HPDE6-E6E7 (cell line): ENCODE measurements at regions not wholly inside any gene's neighbourhood (a gene's known extent, or its start where the extent isn't known, plus 50 kb on each side); places are given as distances from the start of the nearest gene placed in this dataset.
A peak's percentile ranks its signal among the peaks of the same experiment; 100 is the strongest.

Experiments used
- DNase-seq: peaks from one replicate; pipeline ENCODE4 v3.0.0; 2011; ENCODE audit warnings: missing footprints; ENCODE audit errors: extremely low spot score

DNA sequence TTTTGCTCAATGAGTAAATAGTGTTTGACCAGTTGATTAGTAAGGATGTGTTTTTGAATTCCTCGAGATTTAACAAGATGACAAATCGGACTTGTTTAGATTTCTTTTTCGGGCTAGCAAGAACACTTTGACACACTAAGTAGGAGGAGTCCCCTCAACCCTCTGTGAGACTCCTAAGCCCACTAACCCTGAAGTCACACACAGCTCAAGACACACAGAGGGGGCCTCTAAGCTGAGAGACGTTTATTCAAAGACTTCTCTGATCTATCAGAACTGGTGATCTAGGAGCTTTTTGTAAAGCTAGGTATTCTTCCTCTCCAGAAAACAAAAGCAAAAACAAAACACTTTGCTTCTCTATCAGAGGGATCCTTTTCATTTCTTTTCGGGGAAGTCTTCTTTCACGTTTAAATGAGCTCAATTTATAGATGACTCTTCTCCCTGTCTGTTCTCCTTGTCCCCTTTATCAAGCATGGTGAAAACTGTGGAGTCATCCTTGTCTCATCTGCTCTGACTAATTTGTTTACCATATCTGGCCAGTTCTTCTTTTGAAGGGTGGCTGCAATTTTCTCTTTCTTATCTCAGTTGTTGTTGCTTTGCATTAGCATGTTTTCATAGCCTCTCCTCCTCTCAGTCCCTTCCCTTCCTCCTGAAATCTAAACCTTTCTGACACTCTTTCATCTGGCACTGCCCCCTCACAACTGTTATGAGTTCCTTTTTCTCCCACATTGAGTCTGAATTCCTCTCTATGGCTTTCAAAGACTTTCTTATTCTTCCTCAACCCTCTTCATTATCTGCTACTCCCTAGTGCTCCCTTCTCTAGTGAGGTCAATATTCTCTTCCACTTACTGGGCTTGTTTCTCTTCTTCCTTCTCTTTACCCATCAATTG is 68.5 kb upstream of the RAI14 start:
- DNase-seq, result peak; percentile 43

DNA sequence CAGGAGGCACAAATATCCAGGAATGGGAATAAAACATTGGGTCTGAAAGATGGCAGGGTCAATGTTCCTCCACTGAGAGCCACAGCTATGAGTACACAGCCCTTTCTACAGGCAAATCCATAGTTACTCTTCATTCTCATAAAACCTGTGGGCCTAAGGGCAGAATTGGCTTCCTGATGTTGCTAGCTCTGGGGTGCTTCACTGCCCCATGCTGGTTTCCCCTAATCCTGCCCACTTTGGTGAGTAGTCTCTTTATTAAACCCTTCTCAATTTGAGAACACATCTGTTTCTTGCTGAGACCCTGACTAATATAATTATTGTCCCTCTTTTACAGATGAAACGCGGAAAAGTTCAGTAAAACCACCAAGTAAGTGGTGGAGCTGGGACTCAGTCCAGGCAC is 66.3 kb upstream of the RAI14 start:
- DNase-seq, result no peak

DNA sequence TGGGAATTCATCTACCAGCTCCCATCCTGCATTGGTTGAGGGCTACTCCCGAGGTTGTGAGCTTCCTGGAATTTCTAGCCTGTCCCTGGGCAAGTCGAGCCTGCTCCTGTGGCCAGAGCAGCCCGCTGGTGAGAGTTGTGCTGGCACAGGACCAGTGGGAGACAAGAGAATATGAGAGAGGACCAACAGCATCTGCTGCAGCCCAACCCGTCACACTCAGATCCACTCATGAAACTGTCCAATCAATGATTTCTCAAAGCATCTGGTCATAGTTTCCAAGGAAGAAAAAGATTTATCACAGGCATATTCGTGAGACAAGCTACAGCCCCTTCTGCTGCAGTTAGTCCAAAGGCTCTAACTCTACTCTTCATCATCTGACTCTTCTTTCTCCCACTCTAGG is 64.4 kb upstream of the RAI14 start:
- DNase-seq, result no peak

DNA sequence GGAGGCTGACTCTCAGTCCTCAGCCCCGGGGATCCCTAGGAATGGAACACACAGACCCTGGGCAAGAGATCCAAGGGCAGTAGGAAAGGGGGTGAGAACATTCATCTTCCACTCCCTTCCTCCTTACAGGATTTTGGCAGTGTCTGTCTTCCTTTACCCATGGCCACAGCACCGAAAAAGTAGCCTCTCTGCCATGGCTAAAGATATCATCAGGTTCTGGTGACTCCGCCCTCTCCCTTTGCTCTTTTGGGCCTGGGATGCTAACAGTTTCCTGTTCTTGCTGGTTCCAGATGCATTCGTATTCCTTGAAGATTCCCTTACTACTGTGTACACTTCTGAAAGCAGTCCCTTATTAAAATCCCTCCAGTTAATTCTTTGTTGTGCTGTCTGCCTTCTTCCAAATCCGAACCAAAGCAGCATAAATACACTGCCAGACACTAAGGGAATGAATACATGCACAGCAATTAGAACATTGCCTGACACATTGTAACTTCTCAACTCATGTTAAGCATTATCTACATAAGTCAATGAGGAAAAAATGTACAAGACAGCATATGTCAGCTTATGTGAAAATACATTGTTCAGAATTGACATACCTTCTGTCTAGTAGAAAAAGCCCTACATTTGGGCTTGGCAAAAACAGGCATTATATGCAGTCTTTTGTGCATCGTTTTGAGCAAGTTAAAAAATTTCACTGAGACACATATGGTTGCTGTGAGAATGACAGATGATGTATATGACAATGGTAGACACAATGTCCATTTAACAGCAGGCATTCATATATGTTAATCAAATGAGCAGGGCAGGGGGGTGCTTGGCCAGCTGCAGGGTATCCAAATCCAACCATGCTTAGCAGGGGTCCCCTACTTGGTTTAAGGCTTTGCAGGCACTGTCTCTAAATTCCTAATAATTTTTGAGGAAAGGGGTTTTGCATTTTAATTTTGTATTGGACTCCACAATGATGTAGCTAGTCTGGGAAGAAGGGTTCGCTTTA is 58.8 kb upstream of the RAI14 start:
- no peak for DNase-seq

DNA sequence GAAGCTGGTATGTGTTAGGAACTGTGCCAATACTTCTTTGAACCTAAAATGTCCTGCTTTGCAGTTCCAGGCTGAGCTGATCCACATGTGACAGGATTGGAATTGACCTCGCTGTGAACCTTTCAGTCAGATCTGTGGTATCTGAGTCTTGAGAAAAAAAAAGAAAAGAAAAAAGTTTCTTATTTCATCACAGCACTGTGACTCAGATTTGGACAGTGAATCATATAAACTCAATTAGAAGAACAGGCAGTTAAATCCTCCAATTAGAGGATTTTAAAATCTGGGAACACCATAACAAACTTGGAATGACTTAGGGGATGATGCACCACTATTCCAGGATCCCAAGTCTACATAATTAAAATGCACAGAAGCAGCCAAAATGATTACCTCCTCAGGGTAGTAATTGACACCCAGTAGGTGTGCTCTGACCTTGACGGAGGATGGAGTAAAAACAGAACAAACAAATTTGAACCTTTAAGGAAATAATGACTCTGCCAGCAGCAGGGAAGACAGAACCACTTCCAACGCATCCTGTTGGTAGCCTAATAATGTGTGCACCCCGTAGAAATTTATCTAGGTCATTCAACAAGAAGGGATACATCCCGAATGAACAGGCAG is 57.8 kb upstream of the RAI14 start:
- DNase-seq, result peak; percentile 83

DNA sequence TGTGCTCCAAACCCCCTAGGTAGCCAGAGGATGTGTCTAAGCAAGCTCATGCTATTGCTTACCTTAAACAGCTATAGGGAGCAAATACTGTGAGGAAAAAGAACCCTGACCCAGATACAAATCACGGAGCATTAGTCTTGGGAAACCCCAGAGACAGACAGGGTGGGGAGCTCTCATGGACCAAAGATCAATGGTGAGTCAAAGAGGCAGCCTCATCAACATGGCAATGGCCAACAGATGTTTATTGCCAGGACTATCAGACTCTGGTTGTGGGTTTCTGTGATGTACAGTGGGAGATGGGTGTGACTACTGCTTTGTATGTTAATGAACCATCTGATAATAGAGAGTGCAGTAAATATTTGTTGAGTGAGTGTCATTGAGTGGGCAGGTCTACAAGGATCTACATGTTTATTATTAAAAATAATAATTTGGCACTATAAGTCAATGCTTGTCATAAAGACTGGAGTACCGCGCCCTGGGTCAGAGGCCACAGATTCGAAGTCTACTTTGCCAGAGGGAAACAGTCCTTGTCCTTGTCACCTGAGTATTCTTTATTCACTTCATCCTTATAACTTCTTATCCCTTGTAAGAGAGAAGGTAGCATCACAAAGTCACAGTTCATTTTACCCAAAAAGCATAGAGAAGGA is 56.5 kb upstream of the RAI14 start:
- no peak for DNase-seq

DNA sequence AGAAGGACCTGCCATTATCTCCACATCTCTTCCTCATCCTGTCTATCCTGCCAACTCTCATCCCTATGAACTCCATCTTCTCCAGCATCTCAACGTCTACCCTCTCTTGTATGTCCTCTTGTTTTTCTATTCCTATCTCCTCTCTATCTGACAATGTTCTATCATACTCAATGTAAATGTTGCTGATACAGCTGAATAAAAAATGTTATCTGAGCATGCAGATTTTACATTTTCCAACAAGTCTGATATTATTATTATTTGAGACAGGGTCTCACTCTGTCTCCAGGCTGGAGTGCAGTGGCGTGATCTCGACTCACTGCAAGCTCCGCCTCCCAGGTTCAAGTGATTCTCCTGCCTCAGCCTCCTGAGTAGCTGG is 56.0 kb upstream of the RAI14 start:
- DNase-seq, result no peak

DNA sequence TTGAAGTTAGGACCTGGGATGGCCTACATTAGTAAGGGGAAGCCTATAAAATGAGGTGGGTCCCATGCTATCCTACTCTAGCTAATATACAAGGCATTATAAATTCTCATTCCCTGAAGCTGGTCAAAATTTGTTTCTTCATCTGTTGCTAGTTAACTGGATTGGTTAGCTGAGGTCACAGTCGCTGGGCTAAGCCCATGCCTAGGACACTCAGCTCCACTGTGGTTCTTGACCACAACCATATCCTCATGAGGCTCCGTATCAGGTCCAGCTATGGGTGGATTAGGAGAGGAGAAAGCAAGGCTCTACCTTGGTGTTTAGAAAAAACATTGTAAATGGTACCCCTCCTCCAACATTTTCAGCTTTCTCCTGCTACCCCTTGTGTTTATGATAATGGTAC is 52.8 kb upstream of the RAI14 start:
- DNase-seq, result no peak

DNA sequence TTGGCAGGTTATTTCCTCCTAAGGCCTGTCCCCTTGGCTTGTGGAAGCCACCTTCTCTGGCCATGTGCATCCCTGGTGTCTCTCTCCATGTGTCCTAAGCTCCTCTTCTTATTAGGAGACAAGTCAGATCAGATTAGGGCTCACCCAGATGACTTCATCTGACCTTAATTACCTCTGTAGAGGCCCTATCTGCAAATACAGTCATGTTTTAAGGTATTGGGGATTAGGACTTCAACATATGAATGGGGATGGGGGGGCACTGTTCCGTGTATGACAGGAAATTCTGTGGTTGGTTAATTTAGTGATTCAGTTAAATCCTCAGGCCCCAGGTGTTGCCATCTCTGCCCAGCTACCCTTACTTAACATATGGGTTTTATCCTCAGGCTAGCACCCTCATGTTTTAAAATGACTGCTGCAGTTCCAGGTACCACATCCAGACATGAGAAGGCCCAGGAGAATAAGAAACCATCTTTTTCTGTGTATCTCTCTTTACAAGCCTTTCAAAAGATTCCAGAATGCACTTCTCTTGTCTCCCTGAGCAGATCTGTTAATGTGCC is 51.9 kb upstream of the RAI14 start:
- DNase-seq, result no peak

DNA sequence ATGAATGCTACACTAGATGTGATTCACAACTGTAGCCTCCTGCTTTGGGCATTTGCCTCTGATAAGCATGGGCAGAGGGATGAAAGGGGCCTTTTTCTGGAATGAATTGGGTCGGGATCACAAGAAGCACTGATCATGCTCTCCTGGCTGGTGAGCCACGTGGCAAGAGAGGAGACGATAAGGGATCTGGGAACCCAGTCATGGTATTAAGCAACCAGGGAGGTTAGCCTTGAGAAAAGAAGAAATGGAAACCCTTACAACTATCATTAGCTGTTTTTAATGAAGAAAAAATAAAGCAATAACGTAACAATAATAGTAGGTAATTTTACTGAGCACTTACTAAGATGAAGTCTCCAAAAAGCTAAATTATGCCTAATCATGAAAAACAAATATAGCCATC is 50.0 kb upstream of the RAI14 start:
- no peak for DNase-seq
